Caco-2 (cell line): ENCODE measurements at regions not wholly inside any gene's neighbourhood (a gene's known extent, or its start where the extent isn't known, plus 50 kb on each side); places are given as distances from the start of the nearest gene placed in this dataset.
A peak's percentile ranks its signal among the peaks of the same experiment; 100 is the strongest.

Experiments
- BruUV-seq: library from RNA; stranded (reverse); fragments of 400-500 nt; replicated peaks from 2 replicates; lab custom pipeline; 2021; lab: Mats Ljungman, UMichigan
- CTCF ChIA-PET: fragments of 300-600 bp; sonication (Branson Sonifier 250); formaldehyde crosslinking; loops from one replicate; lab custom pipeline; 2022; ENCODE audit warnings: antibody characterized with exemption; lab: Charles Lee
- POLR2A ChIA-PET: fragments of 300-600 bp; sonication (Branson Sonifier 250); formaldehyde crosslinking; loops from one replicate; lab custom pipeline; 2022; ENCODE audit warnings: antibody characterized with exemption; lab: Charles Lee
- DNase-seq, 2 experiments: peaks; one replicate each; pipeline versions ENCODE4 v3.0.0 to v3.0.0-alpha.2; 2020 to 2022
- H3K27me3 ChIP-seq: replicated peaks from 2 replicates; pipeline ENCODE4 v1.6.0; 2011; ENCODE audit warnings: low read length; ENCODE audit not compliant: control insufficient read depth, insufficient read depth
- H3K36me3 ChIP-seq: 2 replicates; pipeline ENCODE4 v1.5.1; 2011; ENCODE audit warnings: low read length; ENCODE audit not compliant: control insufficient read depth, insufficient read depth
- H3K4me1 ChIP-seq: fragments of 250-450 bp; sonication (Bioruptor Pico); 2 replicates; pipeline ENCODE4 v1.5.1; 2020; ENCODE audit warnings: mild to moderate bottlenecking
- H3K4me3 ChIP-seq: 2 replicates; pipeline ENCODE4 v1.5.1; 2011; ENCODE audit warnings: low read depth, mild to moderate bottlenecking, control low read depth, low read length
- H3K9me3 ChIP-seq: fragments of 250-450 bp; sonication (Bioruptor Pico); 2 replicates; pipeline ENCODE4 v1.5.1; 2020; ENCODE audit warnings: mild to moderate bottlenecking, moderate library complexity
- H3K27ac Mint-ChIP-seq: one replicate; pipeline ENCODE4 v1.8.0; 2022; ENCODE audit warnings: mixed read lengths; ENCODE audit not compliant: unreplicated experiment
- H3K27me3 Mint-ChIP-seq: one replicate; pipeline ENCODE4 v1.8.0; 2022; ENCODE audit warnings: mixed read lengths; ENCODE audit not compliant: insufficient read depth, unreplicated experiment
- H3K36me3 Mint-ChIP-seq: one replicate; pipeline ENCODE4 v1.8.0; 2022; ENCODE audit warnings: mild to moderate bottlenecking, mixed read lengths; ENCODE audit not compliant: insufficient read depth, unreplicated experiment
- H3K4me1 Mint-ChIP-seq: one replicate; pipeline ENCODE4 v1.8.0; 2022; ENCODE audit warnings: low read depth, mixed read lengths; ENCODE audit not compliant: unreplicated experiment
- H3K4me3 Mint-ChIP-seq: one replicate; pipeline ENCODE4 v1.8.0; 2022; ENCODE audit warnings: mild to moderate bottlenecking, moderate library complexity, mixed read lengths; ENCODE audit not compliant: unreplicated experiment
- H3K9me3 Mint-ChIP-seq: one replicate; pipeline ENCODE4 v1.8.0; 2022; ENCODE audit warnings: mixed read lengths; ENCODE audit not compliant: unreplicated experiment
- intact Hi-C: fragments of 100-400 bp; cut with micrococcal nuclease; formaldehyde crosslinking; loops from one replicate; pipeline ENCODE4 v1.10.0; 2022; ENCODE audit not compliant: unreplicated experiment
- TF ChIP-seq, protein P1 (sequence below), 2 experiments: fragments of 200-600 bp in 1 of 2; IDR thresholded peaks; 1 replicate in 1 of 2; 2 replicates in 1 of 2; pipeline versions ENCODE4 v1.5.1 to v1.8.0; 2011 to 2022; ENCODE audit warnings: antibody characterized with exemption in 1 of 2, control low read depth in 1 of 2, inconsistent platforms in 1 of 2, low read depth in 1 of 2, low read length in 1 of 2, mild to moderate bottlenecking in 1 of 2, moderate library complexity in 1 of 2; ENCODE audit not compliant: insufficient read depth in 1 of 2, severe bottlenecking in 1 of 2, unreplicated experiment in 1 of 2

- intact Hi-C loops, result no loop called here
- H3K4me1 ChIP-seq, result no peaks in the 10 kb centered on the region
- BruUV-seq, result TSS peak; percentile 74
These were observed 103.9 kb upstream of the MEX3C start for GRCh38 chr18:51301376-51301775.

DNA sequence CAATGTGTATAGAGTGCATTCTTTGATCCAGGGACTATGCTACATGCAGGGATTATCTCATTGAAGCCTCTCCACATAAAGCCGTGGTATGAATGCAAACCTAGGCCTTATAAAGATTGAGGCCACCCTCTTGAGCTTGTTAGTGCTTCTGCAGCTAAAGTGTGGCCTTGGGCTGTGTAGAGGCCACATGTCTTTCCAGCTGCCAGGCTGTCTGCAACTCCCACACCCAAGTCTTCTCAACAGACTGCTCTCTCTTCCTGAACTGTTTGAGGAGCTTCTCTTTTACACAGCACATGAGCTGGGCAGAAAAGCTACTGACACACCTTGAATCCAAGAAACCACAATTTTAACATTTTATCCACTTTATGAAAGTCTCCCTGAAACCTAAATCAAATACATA, 119.2 kb upstream of the MEX3C start:
- DNase-seq, result no peak
- Histone ChIP-seq H3K36me3 (no peaks in the 10 kb centered on the region), H3K27me3 (no peaks in the 10 kb centered on the region), H3K4me3 (no peak overlapping the region), H3K4me1 (peaks cover 12% of the 10 kb centered on the region), H3K9me3 (no peaks in the 10 kb centered on the region)
- Mint-ChIP-seq H3K36me3 (no peaks in the 10 kb centered on the region), H3K27ac (no peak overlapping the region), H3K27me3 (no peaks in the 10 kb centered on the region), H3K9me3 (peaks cover 9% of the 10 kb centered on the region), H3K4me1 (peaks cover 6% of the 10 kb centered on the region), H3K4me3 (no peak overlapping the region)
- ChIA-PET POLR2A (no interaction called here), CTCF (no interaction called here)
- BruUV-seq, result no TSS peak
- TF ChIP-seq, protein P1, sequence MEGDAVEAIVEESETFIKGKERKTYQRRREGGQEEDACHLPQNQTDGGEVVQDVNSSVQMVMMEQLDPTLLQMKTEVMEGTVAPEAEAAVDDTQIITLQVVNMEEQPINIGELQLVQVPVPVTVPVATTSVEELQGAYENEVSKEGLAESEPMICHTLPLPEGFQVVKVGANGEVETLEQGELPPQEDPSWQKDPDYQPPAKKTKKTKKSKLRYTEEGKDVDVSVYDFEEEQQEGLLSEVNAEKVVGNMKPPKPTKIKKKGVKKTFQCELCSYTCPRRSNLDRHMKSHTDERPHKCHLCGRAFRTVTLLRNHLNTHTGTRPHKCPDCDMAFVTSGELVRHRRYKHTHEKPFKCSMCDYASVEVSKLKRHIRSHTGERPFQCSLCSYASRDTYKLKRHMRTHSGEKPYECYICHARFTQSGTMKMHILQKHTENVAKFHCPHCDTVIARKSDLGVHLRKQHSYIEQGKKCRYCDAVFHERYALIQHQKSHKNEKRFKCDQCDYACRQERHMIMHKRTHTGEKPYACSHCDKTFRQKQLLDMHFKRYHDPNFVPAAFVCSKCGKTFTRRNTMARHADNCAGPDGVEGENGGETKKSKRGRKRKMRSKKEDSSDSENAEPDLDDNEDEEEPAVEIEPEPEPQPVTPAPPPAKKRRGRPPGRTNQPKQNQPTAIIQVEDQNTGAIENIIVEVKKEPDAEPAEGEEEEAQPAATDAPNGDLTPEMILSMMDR (IDR thresholded peaks at IDR 0.05; ENCODE audit: insufficient read depth in 1 of 2, low read depth in 1 of 2, low read length in 1 of 2, severe bottlenecking in 1 of 2, unreplicated experiment in 1 of 2), result no peak
- intact Hi-C loops, result no loop called here

More at GRCh38 chr18:51301376-51301775, 103.9 kb upstream of the MEX3C start:
- TF ChIP-seq, protein P1 (IDR thresholded peaks at IDR 0.05; ENCODE audit: insufficient read depth in 1 of 2, low read depth in 1 of 2, low read length in 1 of 2, severe bottlenecking in 1 of 2, unreplicated experiment in 1 of 2), result no peak
- POLR2A ChIA-PET, result no interaction called here
- no peaks in the 10 kb centered on the region for H3K9me3 ChIP-seq
- H3K27me3 ChIP-seq, result no peaks in the 10 kb centered on the region
- no peaks in the 10 kb centered on the region for H3K36me3 Mint-ChIP-seq
- peaks cover 8% of the 10 kb centered on the region for H3K9me3 Mint-ChIP-seq
- H3K27me3 Mint-ChIP-seq, result no peaks in the 10 kb centered on the region
- CTCF ChIA-PET, result no interaction called here
- H3K4me3 ChIP-seq, result no peak overlapping the region
- H3K4me1 Mint-ChIP-seq, result peaks cover 5% of the 10 kb centered on the region
- H3K4me3 Mint-ChIP-seq, result no peak overlapping the region
- DNase-seq, result no peak
- H3K27ac Mint-ChIP-seq, result no peak overlapping the region
- H3K36me3 ChIP-seq, result no peaks in the 10 kb centered on the region

DNA sequence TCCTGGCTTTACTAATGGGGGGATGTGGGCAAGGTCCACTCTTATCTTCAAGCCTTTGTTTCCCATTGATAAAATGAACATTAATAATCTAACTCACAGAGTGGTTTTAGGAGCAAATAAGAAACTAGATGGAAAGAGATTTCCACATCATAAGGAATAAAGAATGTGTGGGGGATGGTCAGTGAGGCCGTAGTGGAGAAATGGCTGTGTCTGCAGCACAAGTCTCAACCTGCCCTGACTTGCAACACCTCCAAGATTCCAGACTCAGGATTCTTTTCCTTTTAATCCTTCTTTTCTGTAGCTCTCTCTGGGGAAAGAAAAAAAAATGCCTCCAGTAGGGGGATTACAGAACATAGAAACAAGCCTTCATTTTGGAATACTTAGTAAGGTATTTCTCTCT, 124.2 kb upstream of the MEX3C start:
- TF ChIP-seq, protein P1 (IDR thresholded peaks at IDR 0.05; ENCODE audit: insufficient read depth in 1 of 2, low read depth in 1 of 2, low read length in 1 of 2, severe bottlenecking in 1 of 2, unreplicated experiment in 1 of 2), result no peak
- peaks cover 25% of the 10 kb centered on the region for H3K4me1 ChIP-seq
- no peak overlapping the region for H3K4me3 Mint-ChIP-seq
- no peaks in the 10 kb centered on the region for H3K9me3 ChIP-seq
- H3K27me3 ChIP-seq, result no peaks in the 10 kb centered on the region
- peaks cover 14% of the 10 kb centered on the region for H3K4me1 Mint-ChIP-seq
- H3K27ac Mint-ChIP-seq, result peak overlapping the region; percentile 72
- DNase-seq, result peak; percentile 68 to 74
- H3K9me3 Mint-ChIP-seq, result peaks cover 9% of the 10 kb centered on the region
- H3K4me3 ChIP-seq, result no peak overlapping the region
- H3K36me3 Mint-ChIP-seq, result no peaks in the 10 kb centered on the region
- H3K36me3 ChIP-seq, result no peaks in the 10 kb centered on the region
- ChIA-PET POLR2A (no interaction called here), CTCF (interaction anchor here (0.8 kb wide), 1 partner anchor 43 kb away, joined by 3 read pairs; no protein-coding TSS in a partner anchor)
- no peaks in the 10 kb centered on the region for H3K27me3 Mint-ChIP-seq
- intact Hi-C loops, result loop anchor here (1.0 to 5.0 kb wide), 4 partner anchors 42 to 216 kb away; partner anchors contain the start of gene MEX3C
- BruUV-seq, result TSS peak; percentile 38
